ENCODE measurements at regions not wholly inside any gene's neighbourhood (a gene's known extent, or its start where the extent isn't known, plus 50 kb on each side); places are given as distances from the start of the nearest gene placed in this dataset.

GRCh38 chr16:58960484-58960883, 226.4 kb upstream of the GOT2 start:
- Histone ChIP-seq H3K4me1 (ENCODE audit: control insufficient read depth, insufficient read depth, low read length) (no peaks in the 10 kb centered on the region), H3K27ac (ENCODE audit: low read depth, low read length) (no peak overlapping the region), H3K27me3 (ENCODE audit: control insufficient read depth, insufficient read depth, low read length) (no peaks in the 10 kb centered on the region), H3K9ac (ENCODE audit: low read length) (no peak overlapping the region), H3K36me3 (ENCODE audit: control insufficient read depth, insufficient read depth, low read length) (no peaks in the 10 kb centered on the region), H3K4me3 (ENCODE audit: low read length) (no peak overlapping the region)

GRCh38 chr16:58960034-58960433, 225.9 kb upstream of the GOT2 start:
- H3K4me1 ChIP-seq (ENCODE audit: control insufficient read depth, insufficient read depth, low read length), result no peaks in the 10 kb centered on the region
- H3K36me3 ChIP-seq (ENCODE audit: control insufficient read depth, insufficient read depth, low read length), result no peaks in the 10 kb centered on the region

GRCh38 chr16:58958749-58959148, 224.6 kb upstream of the GOT2 start:
- H3K27ac ChIP-seq (ENCODE audit: low read depth, low read length), result no peak overlapping the region
- no peak overlapping the region for H3K4me3 ChIP-seq (ENCODE audit: low read length)
- H3K4me1 ChIP-seq (ENCODE audit: control insufficient read depth, insufficient read depth, low read length), result no peaks in the 10 kb centered on the region
- no peaks in the 10 kb centered on the region for H3K36me3 ChIP-seq (ENCODE audit: control insufficient read depth, insufficient read depth, low read length)
- H3K9ac ChIP-seq (ENCODE audit: low read length), result no peak overlapping the region
- no peaks in the 10 kb centered on the region for H3K27me3 ChIP-seq (ENCODE audit: control insufficient read depth, insufficient read depth, low read length)

More at GRCh38 chr16:58960034-58960433, 225.9 kb upstream of the GOT2 start:
- Histone ChIP-seq H3K4me3 (ENCODE audit: low read length) (no peak overlapping the region), H3K27ac (ENCODE audit: low read depth, low read length) (no peak overlapping the region), H3K9ac (ENCODE audit: low read length) (no peak overlapping the region), H3K27me3 (ENCODE audit: control insufficient read depth, insufficient read depth, low read length) (no peaks in the 10 kb centered on the region)

- Histone ChIP-seq H3K36me3 (ENCODE audit: control insufficient read depth, insufficient read depth, low read length) (no peaks in the 10 kb centered on the region), H3K9ac (ENCODE audit: low read length) (no peak overlapping the region), H3K4me1 (ENCODE audit: control insufficient read depth, insufficient read depth, low read length) (no peaks in the 10 kb centered on the region), H3K27me3 (ENCODE audit: control insufficient read depth, insufficient read depth, low read length) (no peaks in the 10 kb centered on the region), H3K27ac (ENCODE audit: low read depth, low read length) (no peak overlapping the region), H3K4me3 (ENCODE audit: low read length) (no peak overlapping the region)
Measured at GRCh38 chr16:58948244-58948643, 214.1 kb upstream of the GOT2 start.

- Histone ChIP-seq H3K4me1 (ENCODE audit: control insufficient read depth, insufficient read depth, low read length) (no peaks in the 10 kb centered on the region), H3K9ac (ENCODE audit: low read length) (no peak overlapping the region), H3K27me3 (ENCODE audit: control insufficient read depth, insufficient read depth, low read length) (no peaks in the 10 kb centered on the region), H3K36me3 (ENCODE audit: control insufficient read depth, insufficient read depth, low read length) (no peaks in the 10 kb centered on the region), H3K27ac (ENCODE audit: low read depth, low read length) (no peak overlapping the region), H3K4me3 (ENCODE audit: low read length) (no peak overlapping the region)
Measured at GRCh38 chr16:58940609-58941008, 206.5 kb upstream of the GOT2 start.

- H3K4me1 ChIP-seq (ENCODE audit: control insufficient read depth, insufficient read depth, low read length), result no peaks in the 10 kb centered on the region
- no peak overlapping the region for H3K4me3 ChIP-seq (ENCODE audit: low read length)
- no peak overlapping the region for H3K9ac ChIP-seq (ENCODE audit: low read length)
- H3K36me3 ChIP-seq (ENCODE audit: control insufficient read depth, insufficient read depth, low read length), result no peaks in the 10 kb centered on the region
- H3K27ac ChIP-seq (ENCODE audit: low read depth, low read length), result no peak overlapping the region
- H3K27me3 ChIP-seq (ENCODE audit: control insufficient read depth, insufficient read depth, low read length), result no peaks in the 10 kb centered on the region
Measured at GRCh38 chr16:58938811-58939210, 204.7 kb upstream of the GOT2 start.

- H3K9ac ChIP-seq (ENCODE audit: low read length), result no peak overlapping the region
- no peaks in the 10 kb centered on the region for H3K4me1 ChIP-seq (ENCODE audit: control insufficient read depth, insufficient read depth, low read length)
- no peaks in the 10 kb centered on the region for H3K27me3 ChIP-seq (ENCODE audit: control insufficient read depth, insufficient read depth, low read length)
- no peaks in the 10 kb centered on the region for H3K36me3 ChIP-seq (ENCODE audit: control insufficient read depth, insufficient read depth, low read length)
- H3K27ac ChIP-seq (ENCODE audit: low read depth, low read length), result no peak overlapping the region
- no peak overlapping the region for H3K4me3 ChIP-seq (ENCODE audit: low read length)
Measured at GRCh38 chr16:58937661-58938060, 203.5 kb upstream of the GOT2 start.

- no peaks in the 10 kb centered on the region for H3K4me1 ChIP-seq (ENCODE audit: control insufficient read depth, insufficient read depth, low read length)
- H3K9ac ChIP-seq (ENCODE audit: low read length), result no peak overlapping the region
- H3K36me3 ChIP-seq (ENCODE audit: control insufficient read depth, insufficient read depth, low read length), result no peaks in the 10 kb centered on the region
- no peak overlapping the region for H3K27ac ChIP-seq (ENCODE audit: low read depth, low read length)
- no peak overlapping the region for H3K4me3 ChIP-seq (ENCODE audit: low read length)
- no peaks in the 10 kb centered on the region for H3K27me3 ChIP-seq (ENCODE audit: control insufficient read depth, insufficient read depth, low read length)
Measured at GRCh38 chr16:58933186-58933585, 199.1 kb upstream of the GOT2 start.

- no peak overlapping the region for H3K9ac ChIP-seq (ENCODE audit: low read length)
- H3K36me3 ChIP-seq (ENCODE audit: control insufficient read depth, insufficient read depth, low read length), result no peaks in the 10 kb centered on the region
- H3K4me3 ChIP-seq (ENCODE audit: low read length), result no peak overlapping the region
- H3K4me1 ChIP-seq (ENCODE audit: control insufficient read depth, insufficient read depth, low read length), result no peaks in the 10 kb centered on the region
- H3K27ac ChIP-seq (ENCODE audit: low read depth, low read length), result no peak overlapping the region
- no peaks in the 10 kb centered on the region for H3K27me3 ChIP-seq (ENCODE audit: control insufficient read depth, insufficient read depth, low read length)
Measured at GRCh38 chr16:58931436-58931835, 197.3 kb upstream of the GOT2 start.

- Histone ChIP-seq H3K27me3 (ENCODE audit: control insufficient read depth, insufficient read depth, low read length) (no peaks in the 10 kb centered on the region), H3K9ac (ENCODE audit: low read length) (no peak overlapping the region), H3K4me3 (ENCODE audit: low read length) (no peak overlapping the region), H3K36me3 (ENCODE audit: control insufficient read depth, insufficient read depth, low read length) (no peaks in the 10 kb centered on the region), H3K4me1 (ENCODE audit: control insufficient read depth, insufficient read depth, low read length) (no peaks in the 10 kb centered on the region), H3K27ac (ENCODE audit: low read depth, low read length) (no peak overlapping the region)
Measured at GRCh38 chr16:58923094-58923493, 189.0 kb upstream of the GOT2 start.

GRCh38 chr16:58913456-58913855, 179.3 kb upstream of the GOT2 start:
- H3K4me1 ChIP-seq (ENCODE audit: control insufficient read depth, insufficient read depth, low read length), result no peaks in the 10 kb centered on the region
- no peak overlapping the region for H3K9ac ChIP-seq (ENCODE audit: low read length)
- no peaks in the 10 kb centered on the region for H3K27me3 ChIP-seq (ENCODE audit: control insufficient read depth, insufficient read depth, low read length)
- H3K27ac ChIP-seq (ENCODE audit: low read depth, low read length), result no peak overlapping the region
- H3K36me3 ChIP-seq (ENCODE audit: control insufficient read depth, insufficient read depth, low read length), result no peaks in the 10 kb centered on the region
- no peak overlapping the region for H3K4me3 ChIP-seq (ENCODE audit: low read length)

- H3K9ac ChIP-seq (ENCODE audit: low read length), result no peak overlapping the region
- H3K27me3 ChIP-seq (ENCODE audit: control insufficient read depth, insufficient read depth, low read length), result no peaks in the 10 kb centered on the region
- no peaks in the 10 kb centered on the region for H3K36me3 ChIP-seq (ENCODE audit: control insufficient read depth, insufficient read depth, low read length)
- H3K4me3 ChIP-seq (ENCODE audit: low read length), result no peak overlapping the region
- H3K4me1 ChIP-seq (ENCODE audit: control insufficient read depth, insufficient read depth, low read length), result no peaks in the 10 kb centered on the region
- no peak overlapping the region for H3K27ac ChIP-seq (ENCODE audit: low read depth, low read length)
Measured at GRCh38 chr16:58912571-58912970, 178.5 kb upstream of the GOT2 start.

- Histone ChIP-seq H3K4me3 (ENCODE audit: low read length) (no peak overlapping the region), H3K27ac (ENCODE audit: low read depth, low read length) (no peak overlapping the region), H3K9ac (ENCODE audit: low read length) (no peak overlapping the region), H3K36me3 (ENCODE audit: control insufficient read depth, insufficient read depth, low read length) (no peaks in the 10 kb centered on the region), H3K27me3 (ENCODE audit: control insufficient read depth, insufficient read depth, low read length) (no peaks in the 10 kb centered on the region), H3K4me1 (ENCODE audit: control insufficient read depth, insufficient read depth, low read length) (no peaks in the 10 kb centered on the region)
Measured at GRCh38 chr16:58906981-58907715, 173.0 kb upstream of the GOT2 start.

All from rectal smooth muscle tissue (tissue), 1 donor.